WTC11 (cell line): ENCODE measurements at regions not wholly inside any gene's neighbourhood (a gene's known extent, or its start where the extent isn't known, plus 50 kb on each side); places are given as distances from the start of the nearest gene placed in this dataset.
A peak's percentile ranks its signal among the peaks of the same experiment; 100 is the strongest.
"Not testable (repeated sequence)": the region's sequence is repeated elsewhere in the genome, so short reads cannot be mapped to it uniquely, and the experiment has no call there.

ENCODE experiments used
- ATAC-seq: fragments of 200-7000 bp; cut with Tn5 transposase; 2 replicates; pipeline ENCODE4 v1.10.0; 2021; ENCODE audit warnings: mild to moderate bottlenecking, moderate library complexity
- CTCF ChIA-PET: fragments of 300-600 bp; sonication (Branson Sonifier 250); formaldehyde crosslinking; loops from one replicate; lab custom pipeline; 2021; ENCODE audit warnings: antibody characterized with exemption; lab: Charles Lee
- POLR2A ChIA-PET: fragments of 350-600 bp; sonication (Branson Sonifier 250); formaldehyde crosslinking; loops from one replicate; lab custom pipeline; 2021; ENCODE audit warnings: antibody characterized with exemption; lab: Charles Lee
- DNase-seq: peaks from one replicate; pipeline ENCODE4 v3.0.0; 2021; ENCODE audit warnings: low spot score
- H3K27ac Mint-ChIP-seq: 2 replicates; pipeline ENCODE4 v1.8.0; 2021; ENCODE audit warnings: mixed read lengths
- H3K27me3 Mint-ChIP-seq: 2 replicates; pipeline ENCODE4 v1.8.0; 2021; ENCODE audit warnings: low read depth, mild to moderate bottlenecking, moderate library complexity, mixed read lengths
- H3K36me3 Mint-ChIP-seq: 2 replicates; pipeline ENCODE4 v1.8.0; 2021; ENCODE audit warnings: mixed read lengths
- H3K4me1 Mint-ChIP-seq: 2 replicates; pipeline ENCODE4 v1.8.0; 2022; ENCODE audit warnings: mixed read lengths
- H3K4me3 Mint-ChIP-seq: 2 replicates; pipeline ENCODE4 v1.8.0; 2021; ENCODE audit warnings: mild to moderate bottlenecking, moderate library complexity, mixed read lengths
- H3K9me3 Mint-ChIP-seq: 2 replicates; pipeline ENCODE4 v1.8.0; 2021; ENCODE audit warnings: mixed read lengths

DNA sequence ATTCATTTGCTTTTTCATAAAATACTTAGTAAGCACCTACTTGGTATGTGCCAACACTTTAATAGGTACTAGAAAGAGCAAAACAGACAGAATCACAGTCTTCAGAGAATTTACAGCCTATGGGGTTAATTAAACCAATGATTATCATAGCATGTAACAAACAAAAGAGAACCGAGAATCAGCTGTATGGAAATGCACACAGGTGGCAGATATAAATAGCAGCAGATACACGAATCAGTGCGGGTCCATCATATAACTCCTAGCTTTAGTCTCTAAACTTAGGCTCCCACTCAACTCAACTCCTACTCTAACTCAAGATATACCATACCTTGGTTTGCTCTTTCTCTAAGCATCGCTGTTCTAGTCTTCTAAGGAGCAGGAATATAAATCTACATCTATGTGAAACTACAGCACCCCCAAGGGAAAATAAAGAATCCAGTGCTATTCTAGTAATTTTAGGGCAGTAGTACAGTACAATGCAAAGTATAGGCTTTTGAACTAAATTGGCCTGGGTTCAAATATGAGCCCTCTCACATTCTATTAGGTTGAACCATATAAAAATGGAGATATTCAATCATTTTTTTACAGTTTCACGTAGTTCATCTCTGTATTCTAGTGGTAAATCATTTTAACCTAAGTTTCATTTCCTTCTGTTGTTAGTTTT, 108.5 kb upstream of the NBPF9 start:
- ATAC-seq, H3K4me3 Mint-ChIP-seq, H3K4me1 Mint-ChIP-seq, H3K9me3 Mint-ChIP-seq, H3K27ac Mint-ChIP-seq, DNase-seq, CTCF ChIA-PET, POLR2A ChIA-PET, H3K36me3 Mint-ChIP-seq, H3K27me3 Mint-ChIP-seq: not testable (repeated sequence)

DNA sequence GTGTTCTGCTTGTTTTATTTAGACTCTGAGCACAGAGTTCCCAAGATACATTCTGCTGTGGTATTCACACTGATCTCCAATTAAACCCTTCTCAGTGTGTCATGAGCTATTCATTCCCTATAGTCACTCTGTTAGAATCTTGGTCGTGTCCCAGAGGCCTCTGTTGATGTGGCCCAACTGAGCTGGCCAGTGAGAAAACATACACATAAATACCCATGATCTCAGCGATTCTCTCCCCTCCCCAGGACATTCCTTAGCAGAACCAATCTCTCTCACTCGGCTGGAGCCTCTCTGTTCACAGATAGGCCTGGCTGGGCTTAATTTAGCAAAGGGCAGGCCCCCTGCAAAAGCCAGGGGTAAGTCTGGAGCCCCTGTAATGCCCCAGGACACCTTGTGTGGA, 109.6 kb upstream of the NBPF9 start:
- CTCF ChIA-PET, H3K4me3 Mint-ChIP-seq, H3K9me3 Mint-ChIP-seq, H3K27ac Mint-ChIP-seq, H3K4me1 Mint-ChIP-seq, POLR2A ChIA-PET, H3K36me3 Mint-ChIP-seq, H3K27me3 Mint-ChIP-seq, DNase-seq: not testable (repeated sequence)
- peak; percentile 87 for ATAC-seq

DNA sequence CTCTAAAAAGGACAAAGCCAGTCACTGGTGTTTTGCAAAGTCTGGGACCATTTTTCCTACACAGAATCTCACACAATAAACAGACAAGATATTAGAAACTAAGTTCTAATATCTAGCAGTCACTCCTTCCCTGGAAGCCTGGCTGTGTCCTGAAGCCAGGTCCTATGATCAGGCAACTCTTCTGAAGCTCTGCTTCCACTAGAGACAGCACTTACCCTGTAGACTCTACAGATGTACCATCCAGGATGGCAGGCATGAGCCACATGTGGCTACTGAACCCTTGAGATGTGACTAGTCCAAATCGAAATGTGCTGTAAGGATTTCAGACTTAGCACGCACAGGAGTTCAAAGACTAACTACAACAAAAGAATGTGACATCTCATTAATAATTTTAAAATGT, 110.3 kb upstream of the NBPF9 start:
- H3K27ac Mint-ChIP-seq, CTCF ChIA-PET: not testable (repeated sequence)

GRCh38 chr1:149218080-149218988, 115.0 kb upstream of the NBPF9 start:
- H3K27ac Mint-ChIP-seq, POLR2A ChIA-PET, CTCF ChIA-PET, H3K27me3 Mint-ChIP-seq, DNase-seq, H3K4me1 Mint-ChIP-seq, H3K36me3 Mint-ChIP-seq, H3K9me3 Mint-ChIP-seq, H3K4me3 Mint-ChIP-seq: not testable (repeated sequence)
- peak; percentile 82 for ATAC-seq

More for the DNA sequence above, 110.3 kb upstream of the NBPF9 start:
- H3K27me3 Mint-ChIP-seq, DNase-seq, ATAC-seq, H3K4me3 Mint-ChIP-seq, H3K9me3 Mint-ChIP-seq, H3K36me3 Mint-ChIP-seq, H3K4me1 Mint-ChIP-seq, POLR2A ChIA-PET: not testable (repeated sequence)

DNA sequence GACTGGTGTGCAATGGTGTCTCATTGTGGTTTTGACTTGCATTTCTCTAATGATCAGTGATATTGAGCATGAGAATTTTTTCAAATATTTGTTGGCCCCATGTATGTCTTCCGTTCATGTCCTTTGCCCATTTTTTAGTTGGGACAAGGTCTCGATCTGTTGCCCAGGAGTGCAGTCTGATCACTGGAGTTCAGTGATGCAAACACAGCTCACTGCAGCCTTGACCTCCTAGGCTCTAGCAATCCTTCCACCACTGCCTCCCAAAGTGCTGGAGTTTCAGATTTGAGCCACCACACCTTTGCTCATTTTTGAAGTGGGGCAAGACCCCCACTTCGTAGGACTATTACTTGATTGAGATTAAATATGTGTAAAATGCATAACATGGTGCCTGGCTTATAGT, 116.2 kb upstream of the NBPF9 start:
- ATAC-seq, H3K27ac Mint-ChIP-seq, DNase-seq, H3K4me3 Mint-ChIP-seq, H3K36me3 Mint-ChIP-seq, H3K4me1 Mint-ChIP-seq, H3K27me3 Mint-ChIP-seq, POLR2A ChIA-PET, H3K9me3 Mint-ChIP-seq, CTCF ChIA-PET: not testable (repeated sequence)

DNA sequence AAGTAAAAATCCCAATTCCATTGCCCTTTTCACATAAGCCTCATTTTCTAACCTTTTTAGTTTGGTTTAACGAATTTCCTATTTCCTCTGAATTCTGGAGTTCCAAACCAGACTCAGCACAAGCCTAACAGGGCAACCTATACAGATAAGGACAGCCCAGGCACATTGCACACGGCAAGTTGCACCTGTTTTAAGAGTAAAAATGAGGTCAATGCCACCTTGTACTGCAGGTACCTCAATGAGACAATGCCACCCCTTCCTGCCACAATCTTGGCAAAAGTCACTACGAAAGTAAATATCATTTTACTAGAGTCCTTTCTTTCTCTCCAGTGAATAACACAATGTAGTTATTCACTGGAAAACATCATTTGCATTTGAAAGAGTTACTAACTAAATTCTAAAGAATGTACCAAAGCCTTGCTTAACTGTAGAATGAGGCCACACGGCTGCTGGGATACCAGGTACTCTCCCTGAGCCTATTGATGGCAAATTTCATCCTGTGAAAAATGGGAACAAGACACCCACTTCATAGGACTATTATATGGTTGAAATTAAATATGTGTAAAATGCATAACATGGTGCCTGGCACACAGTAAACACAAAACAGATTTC, 117.2 kb upstream of the NBPF9 start:
- ATAC-seq, POLR2A ChIA-PET, H3K27ac Mint-ChIP-seq, H3K36me3 Mint-ChIP-seq, CTCF ChIA-PET, DNase-seq, H3K27me3 Mint-ChIP-seq, H3K9me3 Mint-ChIP-seq, H3K4me1 Mint-ChIP-seq, H3K4me3 Mint-ChIP-seq: not testable (repeated sequence)

GRCh38 chr1:149227933-149228665, 124.7 kb upstream of the NBPF9 start:
- ATAC-seq, result peak; percentile 80
- H3K27me3 Mint-ChIP-seq, H3K36me3 Mint-ChIP-seq, H3K4me1 Mint-ChIP-seq, DNase-seq, POLR2A ChIA-PET, H3K9me3 Mint-ChIP-seq, H3K4me3 Mint-ChIP-seq, CTCF ChIA-PET: not testable (repeated sequence)
- peak overlapping the region; percentile 99 for H3K27ac Mint-ChIP-seq

GRCh38 chr1:149228672-149229585, 125.6 kb upstream of the NBPF9 start:
- POLR2A ChIA-PET, H3K27me3 Mint-ChIP-seq, H3K36me3 Mint-ChIP-seq, H3K4me1 Mint-ChIP-seq, H3K27ac Mint-ChIP-seq, H3K9me3 Mint-ChIP-seq, H3K4me3 Mint-ChIP-seq, CTCF ChIA-PET, DNase-seq: not testable (repeated sequence)
- ATAC-seq, result peak; percentile 53

DNA sequence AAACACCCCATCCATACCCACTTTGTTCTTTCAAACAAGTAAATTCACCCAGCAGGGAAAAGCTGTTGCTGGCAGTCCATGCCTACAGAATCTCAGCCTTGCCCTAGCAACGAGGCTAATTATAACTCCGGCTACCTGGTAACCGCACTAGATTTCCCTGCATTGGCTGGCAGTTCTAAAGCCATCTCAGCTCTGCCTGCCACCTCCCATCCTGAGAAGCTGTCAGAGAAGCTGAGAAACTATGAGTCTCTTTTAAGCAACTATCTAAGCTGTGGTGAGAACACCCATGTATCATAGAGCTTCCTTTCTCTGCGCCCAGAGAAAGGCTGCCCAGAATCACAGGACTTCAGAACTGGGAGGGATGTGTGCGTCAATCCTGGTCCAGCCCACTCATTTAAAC, 126.5 kb upstream of the NBPF9 start:
- H3K36me3 Mint-ChIP-seq, H3K4me1 Mint-ChIP-seq, H3K27ac Mint-ChIP-seq, H3K9me3 Mint-ChIP-seq, ATAC-seq, POLR2A ChIA-PET, CTCF ChIA-PET, DNase-seq, H3K4me3 Mint-ChIP-seq, H3K27me3 Mint-ChIP-seq: not testable (repeated sequence)

- H3K4me3 Mint-ChIP-seq, CTCF ChIA-PET, H3K36me3 Mint-ChIP-seq, ATAC-seq, H3K27ac Mint-ChIP-seq, H3K4me1 Mint-ChIP-seq, DNase-seq, H3K27me3 Mint-ChIP-seq, POLR2A ChIA-PET, H3K9me3 Mint-ChIP-seq: not testable (repeated sequence)
Measured at GRCh38 chr1:149234926-149235914, 131.9 kb upstream of the NBPF9 start.
